ENCODE measurements at regions not wholly inside any gene's neighbourhood (a gene's known extent, or its start where the extent isn't known, plus 50 kb on each side); places are given as distances from the start of the nearest gene placed in this dataset.

GRCh38 chr6:14987490-14987889 lies 258.4 kb upstream of the JARID2 start:
- Histone ChIP-seq H2AFZ (ENCODE audit: low read length) (no peak overlapping the region), H3K9ac (ENCODE audit: extremely low read depth, insufficient read length, low read length) (no peak overlapping the region), H3K14ac (ENCODE audit: insufficient read depth, low read length) (no peak overlapping the region), H3K56ac (ENCODE audit: insufficient read length, low read depth, low read length) (no peak overlapping the region), H2BK15ac (ENCODE audit: low read depth, low read length) (no peak overlapping the region), H3K79me2 (ENCODE audit: insufficient read depth, low read length) (no peaks in the 10 kb centered on the region), H3T11ph (ENCODE audit: low read length) (no peak overlapping the region), H3K4me1 (ENCODE audit: insufficient read depth, low read length) (peaks cover 3% of the 10 kb centered on the region; the same call in 1 of the 2 replicates), H4K20me1 (ENCODE audit: control insufficient read depth, insufficient read depth, insufficient read length) (no peaks in the 10 kb centered on the region), H4K8ac (replicated peaks; ENCODE audit: insufficient read length, low read depth, low read length) (no peak overlapping the region), H2BK20ac (ENCODE audit: low read depth, low read length, poor library complexity, severe bottlenecking) (no peak overlapping the region), H2BK5ac (ENCODE audit: insufficient read length, low read length) (no peak overlapping the region), H3K4me2 (ENCODE audit: insufficient read depth, insufficient read length, low read length) (no peak overlapping the region), H3K79me1 (ENCODE audit: insufficient read depth, low read depth, low read length, poor library complexity, severe bottlenecking) (no peaks in the 10 kb centered on the region), H3K27ac (ENCODE audit: insufficient read length, low read depth, low read length) (no peak overlapping the region), H4K5ac (ENCODE audit: insufficient read length, low read depth, low read length) (no peak overlapping the region), H3K27me3 (ENCODE audit: insufficient read depth, low read length) (no peaks in the 10 kb centered on the region), H4K91ac (ENCODE audit: insufficient read length, low read depth, low read length) (no peak overlapping the region), H3K4ac (ENCODE audit: low read depth, low read length) (no peak overlapping the region), H3K23me2 (ENCODE audit: insufficient read length, low read depth, low read length, poor library complexity, severe bottlenecking) (no peaks in the 10 kb centered on the region), H3K18ac (ENCODE audit: insufficient read length, low read depth, low read length) (no peak overlapping the region), H3K9me3 (ENCODE audit: control insufficient read depth, low read depth, low read length) (no peaks in the 10 kb centered on the region), H2AK5ac (ENCODE audit: insufficient read length, low read length) (no peak overlapping the region), H3K23ac (ENCODE audit: insufficient read length, low read depth, low read length) (no peak overlapping the region), H2BK120ac (ENCODE audit: low read depth, low read length, poor library complexity, severe bottlenecking) (no peak overlapping the region), H2BK12ac (ENCODE audit: insufficient read length, low read depth, low read length) (no peak overlapping the region)
- Mint-ChIP-seq H3K27me3 (ENCODE audit: low read depth) (no peaks in the 10 kb centered on the region), H3K4me3 (no peak overlapping the region), H3K36me3 (ENCODE audit: insufficient read depth in 1 of 3, low read depth in 3 of 3) (peaks cover 0 to 4% (median 3%) of the 10 kb centered on the region in 3 experiments; a peak in 3 of 7 replicates), H3K27ac (no peak overlapping the region), H3K4me1 (peaks cover 21% of the 10 kb centered on the region in 2 experiments), H3K9me3 (no peaks in the 10 kb centered on the region)
- WGBS (ENCODE audit: extremely low coverage, insufficient read length, low lambda C conversion rate) = no CpG with 5 or more reads among the region's 4 CpGs
- DNase-seq = no peak
- no peak for TF ChIP-seq CTCF (conservative IDR thresholded peaks at IDR 0.05)
